Nephron progenitor cell (in vitro differentiated cells): ENCODE measurements at regions not wholly inside any gene's neighbourhood (a gene's known extent, or its start where the extent isn't known, plus 50 kb on each side); places are given as distances from the start of the nearest gene placed in this dataset.

ENCODE experiments used
- DNase-seq: peaks from one replicate; pipeline ENCODE4 v3.0.0; 2021
- H3K27ac Mint-ChIP-seq: 2 replicates; pipeline ENCODE4 v1.8.0; 2021; ENCODE audit warnings: mild to moderate bottlenecking, moderate library complexity, mixed read lengths
- H3K27me3 Mint-ChIP-seq: 2 replicates; pipeline ENCODE4 v1.8.0; 2021; ENCODE audit warnings: mild to moderate bottlenecking, low read depth, mixed read lengths; ENCODE audit not compliant: poor library complexity
- H3K36me3 Mint-ChIP-seq: 2 replicates; pipeline ENCODE4 v1.8.0; 2021; ENCODE audit warnings: low read depth, mixed read lengths
- H3K4me1 Mint-ChIP-seq: 2 replicates; pipeline ENCODE4 v1.8.0; 2021; ENCODE audit warnings: mixed read lengths
- H3K4me3 Mint-ChIP-seq: 2 replicates; pipeline ENCODE4 v1.8.0; 2021; ENCODE audit warnings: mild to moderate bottlenecking, moderate library complexity, mixed read lengths
- H3K9me3 Mint-ChIP-seq: 2 replicates; pipeline ENCODE4 v1.8.0; 2021; ENCODE audit warnings: mild to moderate bottlenecking, moderate library complexity, mixed read lengths
- CTCF ChIP-seq: fragments of 200-600 bp; sonication (generic); IDR thresholded peaks from 2 replicates; pipeline ENCODE4 v1.5.0; 2021; ENCODE audit warnings: antibody characterized with exemption

GRCh38 chr2:139465789-139466188 lies 685.6 kb upstream of the NXPH2 start:
- no peaks in the 10 kb centered on the region for H3K36me3 Mint-ChIP-seq
- TF ChIP-seq CTCF = no peak
- H3K4me3 Mint-ChIP-seq = no peak overlapping the region
- peaks cover 19% of the 10 kb centered on the region for H3K4me1 Mint-ChIP-seq
- H3K27me3 Mint-ChIP-seq = no peaks in the 10 kb centered on the region
- DNase-seq = no peak
- no peak overlapping the region for H3K27ac Mint-ChIP-seq
- no peaks in the 10 kb centered on the region for H3K9me3 Mint-ChIP-seq

- Mint-ChIP-seq H3K27me3 (no peaks in the 10 kb centered on the region), H3K36me3 (no peaks in the 10 kb centered on the region), H3K9me3 (peaks cover 14% of the 10 kb centered on the region), H3K27ac (no peak overlapping the region), H3K4me3 (no peak overlapping the region), H3K4me1 (peaks cover 3% of the 10 kb centered on the region)
- no peak for TF ChIP-seq CTCF
- no peak for DNase-seq
Measured at GRCh38 chr2:139457873-139458272, 677.7 kb upstream of the NXPH2 start.

- no peak for TF ChIP-seq CTCF
- Mint-ChIP-seq H3K4me3 (no peak overlapping the region), H3K9me3 (peaks cover 28% of the 10 kb centered on the region), H3K36me3 (no peaks in the 10 kb centered on the region), H3K27me3 (no peaks in the 10 kb centered on the region), H3K4me1 (no peaks in the 10 kb centered on the region), H3K27ac (no peak overlapping the region)
- no peak for DNase-seq
Measured at GRCh38 chr2:139454251-139454650, 674.1 kb upstream of the NXPH2 start.

- Mint-ChIP-seq H3K4me1 (peaks cover 11% of the 10 kb centered on the region), H3K4me3 (no peak overlapping the region), H3K36me3 (no peaks in the 10 kb centered on the region), H3K27ac (no peak overlapping the region), H3K9me3 (no peaks in the 10 kb centered on the region), H3K27me3 (no peaks in the 10 kb centered on the region)
- TF ChIP-seq CTCF = no peak
- DNase-seq = no peak
Measured at GRCh38 chr2:139439100-139439499, 658.9 kb upstream of the NXPH2 start.

- TF ChIP-seq CTCF = no peak
- peaks cover 11% of the 10 kb centered on the region for H3K4me1 Mint-ChIP-seq
- H3K4me3 Mint-ChIP-seq = no peak overlapping the region
- no peaks in the 10 kb centered on the region for H3K36me3 Mint-ChIP-seq
- H3K27ac Mint-ChIP-seq = no peak overlapping the region
- H3K9me3 Mint-ChIP-seq = no peaks in the 10 kb centered on the region
- no peak for DNase-seq
- H3K27me3 Mint-ChIP-seq = no peaks in the 10 kb centered on the region
Measured at GRCh38 chr2:139438478-139438877, 658.3 kb upstream of the NXPH2 start.

- Mint-ChIP-seq H3K36me3 (no peaks in the 10 kb centered on the region), H3K4me3 (no peak overlapping the region), H3K9me3 (no peaks in the 10 kb centered on the region), H3K4me1 (no peaks in the 10 kb centered on the region), H3K27me3 (no peaks in the 10 kb centered on the region), H3K27ac (no peak overlapping the region)
- no peak for DNase-seq
- no peak for TF ChIP-seq CTCF
Measured at GRCh38 chr2:139427164-139427563, 647.0 kb upstream of the NXPH2 start.
